ENCODE measurements at regions not wholly inside any gene's neighbourhood (a gene's known extent, or its start where the extent isn't known, plus 50 kb on each side); places are given as distances from the start of the nearest gene placed in this dataset.

- no peak overlapping the region for H2AFZ ChIP-seq (ENCODE audit: low read depth, low read length, poor library complexity, severe bottlenecking)
- ATAC-seq (no peak), DNase-seq (ENCODE audit: low read depth, low spot score) (no peak)
- ChIA-PET RAD21 (ENCODE audit: low non-redundant PET in 1 of 2, low total read pairs in 2 of 2, uncharacterized antibody in 2 of 2, unreplicated experiment in 2 of 2) (no interaction called here), POLR2A (no interaction called here), CTCF (no interaction called here)
- H3K9me3 ChIP-seq (ENCODE audit: control insufficient read depth in 1 of 2, insufficient read depth in 1 of 2, low read depth in 1 of 2, low read length in 2 of 2): peaks cover 3 to 12% of the 10 kb centered on the region in 2 experiments; a peak in 2 of 4 replicates
- no peak for TF ChIP-seq CBX3 (IDR thresholded peaks at IDR 0.05; ENCODE audit: low read depth)
- no peak for TF ChIP-seq ZNF274 (IDR thresholded peaks at IDR 0.05; ENCODE audit: low read depth, low read length)
- TF ChIP-seq RAD21 (IDR thresholded peaks at IDR 0.05; ENCODE audit: low read depth): no peak
- TF ChIP-seq SIN3A (IDR thresholded peaks at IDR 0.05; ENCODE audit: low read depth): no peak
- TF ChIP-seq ATF3 (IDR thresholded peaks at IDR 0.05): no peak
- TF ChIP-seq EGR1 (IDR thresholded peaks at IDR 0.05; ENCODE audit: low read depth): no peak
- no peaks in the 10 kb centered on the region for H4K20me1 ChIP-seq (ENCODE audit: insufficient read depth)
- no peaks in the 10 kb centered on the region for H3K9me2 ChIP-seq (ENCODE audit: insufficient read depth)
- H3K36me3 ChIP-seq (ENCODE audit: control insufficient read depth in 1 of 2, insufficient read depth in 2 of 2, low read length in 2 of 2): no peaks in the 10 kb centered on the region
- H3K9ac ChIP-seq (ENCODE audit: low read length): no peak overlapping the region
- no peak overlapping the region for H3K27ac ChIP-seq (ENCODE audit: low read depth, low read length)
- no peak overlapping the region for H3K4me3 ChIP-seq (replicated peaks in 1 of 2; ENCODE audit: low read depth in 1 of 2, low read length in 2 of 2)
- BruUV-seq (replicated peaks): no TSS peak
- no peak overlapping the region for H3K4me2 ChIP-seq (ENCODE audit: low read length)
- H3K79me2 ChIP-seq (ENCODE audit: insufficient read depth, low read length): no peaks in the 10 kb centered on the region
- intact Hi-C loops (cut with micrococcal nuclease): no loop called here
- H3K27me3 ChIP-seq (ENCODE audit: insufficient read depth, low read length): no peaks in the 10 kb centered on the region
- no peaks in the 10 kb centered on the region for H3K4me1 ChIP-seq (ENCODE audit: control insufficient read depth in 1 of 2, insufficient read depth in 2 of 2, low read length in 2 of 2)
Observed at GRCh38 chr7:137127806-137128205, 215.7 kb downstream of the PTN start.

- ChIA-PET CTCF (no interaction called here), RAD21 (ENCODE audit: low non-redundant PET in 1 of 2, low total read pairs in 2 of 2, uncharacterized antibody in 2 of 2, unreplicated experiment in 2 of 2) (no interaction called here), POLR2A (no interaction called here)
- Histone ChIP-seq H4K20me1 (ENCODE audit: insufficient read depth) (no peaks in the 10 kb centered on the region), H3K4me2 (ENCODE audit: low read length) (no peak overlapping the region), H3K9me3 (ENCODE audit: control insufficient read depth in 1 of 2, insufficient read depth in 1 of 2, low read depth in 1 of 2, low read length in 2 of 2) (peaks cover 5 to 12% of the 10 kb centered on the region in 2 experiments; a peak in 2 of 4 replicates), H3K9ac (ENCODE audit: low read length) (no peak overlapping the region), H3K9me2 (ENCODE audit: insufficient read depth) (no peaks in the 10 kb centered on the region), H3K79me2 (ENCODE audit: insufficient read depth, low read length) (no peaks in the 10 kb centered on the region), H3K27ac (ENCODE audit: low read depth, low read length) (no peak overlapping the region), H3K36me3 (ENCODE audit: control insufficient read depth in 1 of 2, insufficient read depth in 2 of 2, low read length in 2 of 2) (no peaks in the 10 kb centered on the region), H3K4me3 (replicated peaks in 1 of 2; ENCODE audit: low read depth in 1 of 2, low read length in 2 of 2) (no peak overlapping the region), H2AFZ (ENCODE audit: low read depth, low read length, poor library complexity, severe bottlenecking) (no peak overlapping the region), H3K4me1 (ENCODE audit: control insufficient read depth in 1 of 2, insufficient read depth in 2 of 2, low read length in 2 of 2) (no peaks in the 10 kb centered on the region), H3K27me3 (ENCODE audit: insufficient read depth, low read length) (no peaks in the 10 kb centered on the region)
- ATAC-seq (no peak), DNase-seq (ENCODE audit: low read depth, low spot score) (no peak)
- intact Hi-C loops (cut with micrococcal nuclease): no loop called here
- no TSS peak for BruUV-seq (replicated peaks)
- no peak for TF ChIP-seq RAD21 (IDR thresholded peaks at IDR 0.05; ENCODE audit: low read depth)
- no peak for TF ChIP-seq ZFX (IDR thresholded peaks at IDR 0.05)
- TF ChIP-seq ZNF274 (IDR thresholded peaks at IDR 0.05; ENCODE audit: low read depth, low read length): no peak
- TF ChIP-seq SIN3A (IDR thresholded peaks at IDR 0.05; ENCODE audit: low read depth): no peak
Observed at GRCh38 chr7:137127058-137127457, 216.5 kb downstream of the PTN start.
